SKM-1 treated with dmso at 0.1 percent for 144 hours (cell line): ENCODE measurements at regions not wholly inside any gene's neighbourhood (a gene's known extent, or its start where the extent isn't known, plus 50 kb on each side); places are given as distances from the start of the nearest gene placed in this dataset.

Experiments used
- DNase-seq: peaks from one replicate; lab custom pipeline; 2025; ENCODE audit not compliant: unreplicated experiment; lab: John Stamatoyannopoulos, UW

DNA sequence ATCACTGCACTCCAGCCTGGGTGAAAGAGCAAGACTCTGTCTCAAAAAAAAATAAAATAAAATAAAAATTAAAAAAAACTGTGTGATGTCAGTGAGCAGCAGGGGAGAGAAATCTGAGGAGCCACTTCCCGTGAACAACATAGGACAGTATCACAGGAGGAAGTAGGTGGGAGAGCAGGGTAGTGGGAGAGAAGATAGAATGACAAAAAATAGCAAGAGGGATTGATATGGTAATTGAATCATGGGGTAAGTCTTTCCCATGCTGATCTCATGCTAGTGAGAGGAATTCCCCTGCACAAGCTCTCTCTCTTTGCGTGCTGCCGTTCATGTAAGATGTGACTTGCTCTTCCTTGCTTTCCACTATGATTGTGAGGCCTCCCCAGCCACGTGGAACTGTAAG is 81.6 kb upstream of the PBX1 start:
- no peak for DNase-seq

DNA sequence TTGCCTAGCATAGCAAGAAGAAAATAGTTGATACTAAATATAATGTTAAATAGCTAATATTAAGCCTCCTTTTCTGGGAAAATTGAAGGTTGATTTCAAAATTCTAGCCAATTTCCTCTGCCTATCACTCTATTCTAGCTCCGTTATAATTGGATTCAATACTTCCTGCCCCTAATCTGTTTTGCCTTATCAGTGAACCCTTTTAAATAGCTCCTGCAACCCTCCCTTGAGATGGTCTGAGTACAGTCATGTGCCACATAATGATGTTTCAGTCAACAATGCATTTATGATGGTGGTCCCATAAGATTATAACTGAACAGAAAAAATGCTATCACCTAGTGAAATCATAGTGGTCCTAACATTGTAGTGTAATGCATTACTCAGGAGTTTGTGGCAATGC is 79.7 kb upstream of the PBX1 start:
- DNase-seq, result no peak

DNA sequence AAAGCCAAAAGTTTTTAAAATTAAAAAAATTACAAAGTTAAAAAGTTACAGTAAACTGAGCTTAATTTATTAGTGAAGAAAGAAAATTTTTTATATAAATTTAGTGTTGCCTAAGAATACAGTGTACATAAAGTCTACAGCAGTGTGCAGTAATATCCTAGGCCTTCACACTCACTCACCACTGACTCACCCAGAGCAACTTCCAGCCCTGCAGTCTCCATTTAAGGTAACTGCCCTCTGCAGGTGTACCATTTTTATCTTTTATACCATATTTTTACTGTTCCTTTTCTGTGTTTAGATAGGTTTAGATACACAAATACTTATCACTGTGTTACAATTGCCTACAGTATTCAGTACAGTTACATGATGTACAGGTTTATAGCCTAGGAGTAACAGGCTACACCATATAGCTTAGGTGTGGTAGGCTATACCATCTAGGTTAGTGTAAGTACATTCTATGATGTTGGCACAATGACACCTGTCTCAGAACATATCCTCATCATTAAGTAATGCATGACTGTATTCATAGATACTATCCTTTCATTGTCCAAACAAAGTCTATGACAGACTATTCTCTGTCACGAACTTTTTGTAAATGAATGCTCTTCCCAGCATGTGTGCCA is 78.6 kb upstream of the PBX1 start:
- no peak for DNase-seq

DNA sequence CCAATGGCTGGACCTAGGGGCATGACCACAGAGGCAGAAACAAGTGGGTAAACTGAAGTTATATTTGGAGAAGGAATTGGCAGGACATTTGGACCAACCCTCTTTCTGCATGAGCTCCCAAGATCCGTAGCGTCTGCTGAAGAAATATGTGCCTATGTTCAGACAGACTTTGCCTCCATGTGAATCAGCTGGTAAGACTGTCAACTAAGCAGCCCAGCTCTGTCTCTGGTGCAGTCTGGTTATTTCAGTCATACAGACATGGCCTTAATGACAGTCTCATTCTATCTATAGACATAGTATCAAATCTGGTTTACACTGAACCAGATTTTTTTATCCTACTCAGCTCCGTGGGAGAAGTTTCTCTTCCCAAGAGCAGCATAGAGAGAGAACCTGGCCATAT is 63.1 kb upstream of the PBX1 start:
- DNase-seq, result no peak

DNA sequence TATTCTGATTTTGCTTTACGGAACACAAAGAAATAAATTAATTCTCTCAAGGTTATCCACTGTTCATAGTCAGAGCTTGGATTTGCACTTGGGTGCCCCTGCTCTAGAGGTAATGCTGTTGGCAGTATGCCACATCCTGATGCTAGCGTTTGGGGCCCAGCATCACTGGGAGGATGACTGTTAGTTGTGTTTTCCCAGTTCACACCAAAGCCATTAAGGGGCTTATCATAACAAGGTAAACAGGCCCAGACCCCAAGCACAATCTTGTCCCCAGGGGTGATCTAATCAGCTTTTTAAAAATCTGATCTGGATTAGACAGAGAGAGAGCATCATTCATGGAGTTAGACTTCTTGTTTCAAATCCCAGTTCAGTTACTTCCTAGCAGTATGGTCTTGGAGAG is 60.2 kb upstream of the PBX1 start:
- no peak for DNase-seq

DNA sequence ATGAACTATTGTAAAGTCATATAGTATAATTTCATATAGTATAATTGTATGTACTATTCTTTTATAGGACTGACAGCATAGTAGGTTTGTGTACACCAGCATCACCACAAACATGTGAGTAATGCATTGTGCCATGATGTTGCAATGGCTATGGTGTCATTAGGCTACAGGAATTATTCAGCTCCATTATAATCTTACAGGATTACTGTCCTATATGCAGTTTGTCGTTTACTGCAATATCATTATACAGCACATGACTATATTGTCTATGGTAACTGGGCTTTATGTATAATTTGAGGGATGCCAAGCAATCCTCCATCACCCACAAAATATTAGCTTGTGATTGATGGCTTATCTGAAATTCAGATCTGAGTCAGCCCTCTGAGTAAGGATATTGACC is 54.2 kb upstream of the PBX1 start:
- no peak for DNase-seq
